ENCODE measurements at regions not wholly inside any gene's neighbourhood (a gene's known extent, or its start where the extent isn't known, plus 50 kb on each side); places are given as distances from the start of the nearest gene placed in this dataset.

GRCh38 chr1:5617179-5617520 lies 375.1 kb downstream of the NPHP4 start:
- TF ChIP-seq CTCF (IDR thresholded peaks at IDR 0.05) (no peak), POLR2A (IDR thresholded peaks at IDR 0.05) (no peak)

Data from breast epithelium (tissue), 3 donors.